ENCODE measurements at regions not wholly inside any gene's neighbourhood (a gene's known extent, or its start where the extent isn't known, plus 50 kb on each side); places are given as distances from the start of the nearest gene placed in this dataset.

GRCh38 chr4:104763554-104764222 lies 269.0 kb upstream of the CXXC4 start:
- peaks cover 3% of the 10 kb centered on the region for H3K9me3 Mint-ChIP-seq (ENCODE audit: low read depth)
- no peak for ATAC-seq

GRCh38 chr4:104766676-104767075 lies 272.0 kb upstream of the CXXC4 start:
- H3K27me3 Mint-ChIP-seq = no peaks in the 10 kb centered on the region
- no peak overlapping the region for H3K27ac Mint-ChIP-seq
- H3K36me3 Mint-ChIP-seq = no peaks in the 10 kb centered on the region
- H3K9me3 Mint-ChIP-seq (ENCODE audit: low read depth) = peaks cover 3% of the 10 kb centered on the region
- CTCF ChIA-PET = no interaction called here
- no peaks in the 10 kb centered on the region for H3K4me1 Mint-ChIP-seq
- no peak for ATAC-seq
- no peak overlapping the region for H3K4me3 Mint-ChIP-seq
- DNase-seq = no peak

More at GRCh38 chr4:104763554-104764222, 269.0 kb upstream of the CXXC4 start:
- Mint-ChIP-seq H3K4me3 (no peak overlapping the region), H3K4me1 (no peaks in the 10 kb centered on the region), H3K36me3 (no peaks in the 10 kb centered on the region), H3K27me3 (no peaks in the 10 kb centered on the region), H3K27ac (no peak overlapping the region)
- no peak for DNase-seq
- CTCF ChIA-PET = no interaction called here

- no peaks in the 10 kb centered on the region for H3K27me3 Mint-ChIP-seq
- H3K4me3 Mint-ChIP-seq = peak overlapping the region; percentile 4
- no peaks in the 10 kb centered on the region for H3K9me3 Mint-ChIP-seq (ENCODE audit: low read depth)
- no peak for DNase-seq
- H3K27ac Mint-ChIP-seq = no peak overlapping the region
- ATAC-seq = no peak
- CTCF ChIA-PET = no interaction called here
- peaks cover 2% of the 10 kb centered on the region for H3K4me1 Mint-ChIP-seq
- H3K36me3 Mint-ChIP-seq = no peaks in the 10 kb centered on the region
Observed at GRCh38 chr4:104772849-104773248, 278.2 kb upstream of the CXXC4 start.

- no peak for ATAC-seq
- no peak for DNase-seq
- CTCF ChIA-PET = no interaction called here
- H3K4me3 Mint-ChIP-seq = no peak overlapping the region
- H3K4me1 Mint-ChIP-seq = no peaks in the 10 kb centered on the region
- H3K27ac Mint-ChIP-seq = no peak overlapping the region
- H3K9me3 Mint-ChIP-seq (ENCODE audit: low read depth) = peaks cover 3% of the 10 kb centered on the region
- no peaks in the 10 kb centered on the region for H3K27me3 Mint-ChIP-seq
- no peaks in the 10 kb centered on the region for H3K36me3 Mint-ChIP-seq
Observed at GRCh38 chr4:104795264-104795939, 300.7 kb upstream of the CXXC4 start.

- no peaks in the 10 kb centered on the region for H3K36me3 Mint-ChIP-seq
- no peaks in the 10 kb centered on the region for H3K4me1 Mint-ChIP-seq
- ATAC-seq = no peak
- CTCF ChIA-PET = no interaction called here
- no peak overlapping the region for H3K4me3 Mint-ChIP-seq
- H3K9me3 Mint-ChIP-seq (ENCODE audit: low read depth) = no peaks in the 10 kb centered on the region
- no peak overlapping the region for H3K27ac Mint-ChIP-seq
- no peak for DNase-seq
- H3K27me3 Mint-ChIP-seq = no peaks in the 10 kb centered on the region
Observed at GRCh38 chr4:104811727-104812126, 317.0 kb upstream of the CXXC4 start.

GRCh38 chr4:104815665-104816064 lies 321.0 kb upstream of the CXXC4 start:
- H3K27ac Mint-ChIP-seq = no peak overlapping the region
- no peaks in the 10 kb centered on the region for H3K36me3 Mint-ChIP-seq
- DNase-seq (no peak), ATAC-seq (no peak)
- CTCF ChIA-PET = no interaction called here
- no peaks in the 10 kb centered on the region for H3K9me3 Mint-ChIP-seq (ENCODE audit: low read depth)
- no peaks in the 10 kb centered on the region for H3K4me1 Mint-ChIP-seq
- no peaks in the 10 kb centered on the region for H3K27me3 Mint-ChIP-seq
- H3K4me3 Mint-ChIP-seq = no peak overlapping the region

GRCh38 chr4:104818579-104818978 lies 323.9 kb upstream of the CXXC4 start:
- no peak for ATAC-seq
- H3K4me3 Mint-ChIP-seq = no peak overlapping the region
- no peaks in the 10 kb centered on the region for H3K4me1 Mint-ChIP-seq
- no peaks in the 10 kb centered on the region for H3K27me3 Mint-ChIP-seq
- H3K27ac Mint-ChIP-seq = no peak overlapping the region
- no peak for DNase-seq
- no peaks in the 10 kb centered on the region for H3K9me3 Mint-ChIP-seq (ENCODE audit: low read depth)
- no peaks in the 10 kb centered on the region for H3K36me3 Mint-ChIP-seq
- CTCF ChIA-PET = no interaction called here

- ATAC-seq = no peak
- Mint-ChIP-seq H3K27ac (no peak overlapping the region), H3K9me3 (ENCODE audit: low read depth) (no peaks in the 10 kb centered on the region), H3K4me1 (no peaks in the 10 kb centered on the region), H3K4me3 (no peak overlapping the region), H3K27me3 (no peaks in the 10 kb centered on the region), H3K36me3 (no peaks in the 10 kb centered on the region)
- DNase-seq = no peak
- CTCF ChIA-PET = no interaction called here
Observed at GRCh38 chr4:104826171-104826570, 320.5 kb upstream of the TET2 start.

- Mint-ChIP-seq H3K27me3 (no peaks in the 10 kb centered on the region), H3K4me1 (no peaks in the 10 kb centered on the region), H3K36me3 (no peaks in the 10 kb centered on the region), H3K9me3 (ENCODE audit: low read depth) (no peaks in the 10 kb centered on the region), H3K4me3 (no peak overlapping the region), H3K27ac (no peak overlapping the region)
- DNase-seq (no peak), ATAC-seq (no peak)
- CTCF ChIA-PET = no interaction called here
Observed at GRCh38 chr4:104829761-104830160, 316.9 kb upstream of the TET2 start.

GRCh38 chr4:104848597-104849225 lies 298.0 kb upstream of the TET2 start:
- Mint-ChIP-seq H3K27ac (no peak overlapping the region), H3K36me3 (no peaks in the 10 kb centered on the region)
- CTCF ChIA-PET = no interaction called here

GRCh38 chr4:104859601-104860237 lies 287.0 kb upstream of the TET2 start:
- Mint-ChIP-seq H3K27me3 (peaks cover 3% of the 10 kb centered on the region), H3K36me3 (no peaks in the 10 kb centered on the region), H3K9me3 (ENCODE audit: low read depth) (no peaks in the 10 kb centered on the region), H3K4me3 (no peak overlapping the region), H3K4me1 (no peaks in the 10 kb centered on the region), H3K27ac (no peak overlapping the region)
- CTCF ChIA-PET = interaction anchor here (0.7 to 1.4 kb wide), 4 partner anchors 11 to 164 kb away, joined by 3 read pairs; no protein-coding TSS in a partner anchor
- ATAC-seq (no peak), DNase-seq (no peak)

More at GRCh38 chr4:104848597-104849225, 298.0 kb upstream of the TET2 start:
- Mint-ChIP-seq H3K4me1 (no peaks in the 10 kb centered on the region), H3K27me3 (no peaks in the 10 kb centered on the region), H3K9me3 (ENCODE audit: low read depth) (no peaks in the 10 kb centered on the region), H3K4me3 (no peak overlapping the region)
- DNase-seq = no peak
- ATAC-seq = no peak

- CTCF ChIA-PET = interaction anchor here (1.0 to 1.4 kb wide), 4 partner anchors 10 to 165 kb away, joined by 3 read pairs; no protein-coding TSS in a partner anchor
- DNase-seq = peak; percentile 67
- no peaks in the 10 kb centered on the region for H3K9me3 Mint-ChIP-seq (ENCODE audit: low read depth)
- no peak overlapping the region for H3K27ac Mint-ChIP-seq
- no peaks in the 10 kb centered on the region for H3K4me1 Mint-ChIP-seq
- H3K36me3 Mint-ChIP-seq = no peaks in the 10 kb centered on the region
- peaks cover 3% of the 10 kb centered on the region for H3K27me3 Mint-ChIP-seq
- no peak overlapping the region for H3K4me3 Mint-ChIP-seq
- peak; percentile 58 for ATAC-seq
Observed at GRCh38 chr4:104860238-104861123, 286.2 kb upstream of the TET2 start.

- H3K36me3 Mint-ChIP-seq = peaks cover 1% of the 10 kb centered on the region
- CTCF ChIA-PET = no interaction called here
- H3K9me3 Mint-ChIP-seq (ENCODE audit: low read depth) = no peaks in the 10 kb centered on the region
Observed at GRCh38 chr4:104866809-104867208, 279.9 kb upstream of the TET2 start.

More at GRCh38 chr4:104866809-104867208, 279.9 kb upstream of the TET2 start:
- H3K27ac Mint-ChIP-seq = no peak overlapping the region
- H3K4me1 Mint-ChIP-seq = no peaks in the 10 kb centered on the region
- peaks cover 11% of the 10 kb centered on the region for H3K27me3 Mint-ChIP-seq
- no peak overlapping the region for H3K4me3 Mint-ChIP-seq
- ATAC-seq (no peak), DNase-seq (no peak)
